GM12872 (cell line): ENCODE measurements at regions not wholly inside any gene's neighbourhood (a gene's known extent, or its start where the extent isn't known, plus 50 kb on each side); places are given as distances from the start of the nearest gene placed in this dataset.

Experiments used
- CTCF ChIP-seq: IDR thresholded peaks from 3 replicates; pipeline ENCODE4 v1.5.1; 2011; ENCODE audit warnings: low read depth, mild to moderate bottlenecking, low read length, moderate library complexity; ENCODE audit not compliant: insufficient read depth

GRCh38 chr16:35744726-35745125 lies 2285.3 kb downstream of the TP53TG3F start:
- no peak for TF ChIP-seq CTCF

- TF ChIP-seq CTCF: no peak
These were observed 2285.8 kb downstream of the TP53TG3F start for GRCh38 chr16:35745191-35745590.

- TF ChIP-seq CTCF: no peak
These were observed 2286.4 kb downstream of the TP53TG3F start for GRCh38 chr16:35745821-35746248.

- no peak for TF ChIP-seq CTCF
These were observed 2287.0 kb downstream of the TP53TG3F start for GRCh38 chr16:35746281-35746962.

GRCh38 chr16:35746963-35747657 lies 2287.7 kb downstream of the TP53TG3F start:
- TF ChIP-seq CTCF: no peak

GRCh38 chr16:35747658-35748455 lies 2288.4 kb downstream of the TP53TG3F start:
- TF ChIP-seq CTCF: no peak

GRCh38 chr16:35748621-35749252 lies 2289.3 kb downstream of the TP53TG3F start:
- TF ChIP-seq CTCF: no peak
